ENCODE measurements at regions not wholly inside any gene's neighbourhood (a gene's known extent, or its start where the extent isn't known, plus 50 kb on each side); places are given as distances from the start of the nearest gene placed in this dataset.
"Not testable (repeated sequence)": the region's sequence is repeated elsewhere in the genome, so short reads cannot be mapped to it uniquely, and the experiment has no call there.

GRCh38 chr2:187900021-187900420, 345.8 kb upstream of the TFPI start:
- DNase-seq, result no peak

GRCh38 chr2:187906021-187906420, 351.8 kb upstream of the TFPI start:
- ATAC-seq (no peak), DNase-seq (no peak)
- no peaks in the 10 kb centered on the region for H3K36me3 ChIP-seq
- no peaks in the 10 kb centered on the region for H3K27me3 ChIP-seq (ENCODE audit: low read depth)
- no peak overlapping the region for H3K27ac ChIP-seq
- H3K4me3 ChIP-seq, result no peak overlapping the region
- no peaks in the 10 kb centered on the region for H3K4me1 ChIP-seq
- intact Hi-C loops (cut with DNase I), result no loop called here
- no peak for TF ChIP-seq CTCF (IDR thresholded peaks at IDR 0.05)
- no peaks in the 10 kb centered on the region for H3K9me3 ChIP-seq

More at GRCh38 chr2:187900021-187900420, 345.8 kb upstream of the TFPI start:
- intact Hi-C loops (cut with DNase I), result no loop called here
- Histone ChIP-seq H3K36me3 (no peaks in the 10 kb centered on the region), H3K4me3 (no peak overlapping the region), H3K9me3 (no peaks in the 10 kb centered on the region), H3K4me1 (no peaks in the 10 kb centered on the region), H3K27ac (no peak overlapping the region), H3K27me3 (ENCODE audit: low read depth) (no peaks in the 10 kb centered on the region)
- no peak for TF ChIP-seq CTCF (IDR thresholded peaks at IDR 0.05)
- ATAC-seq, result no peak

- H3K27ac ChIP-seq; H3K36me3 ChIP-seq; H3K4me1 ChIP-seq; intact Hi-C loops (cut with DNase I); H3K9me3 ChIP-seq; H3K4me3 ChIP-seq; H3K27me3 ChIP-seq (ENCODE audit: low read depth); ATAC-seq; DNase-seq: not testable (repeated sequence)
These were observed 356.7 kb upstream of the TFPI start for GRCh38 chr2:187910922-187911321.

GRCh38 chr2:187912950-187913349, 358.7 kb upstream of the TFPI start:
- Histone ChIP-seq H3K27ac (no peak overlapping the region), H3K9me3 (no peaks in the 10 kb centered on the region), H3K4me3 (no peak overlapping the region), H3K4me1 (no peaks in the 10 kb centered on the region), H3K27me3 (ENCODE audit: low read depth) (no peaks in the 10 kb centered on the region), H3K36me3 (no peaks in the 10 kb centered on the region)
- no peak for TF ChIP-seq CTCF (IDR thresholded peaks at IDR 0.05)
- DNase-seq (no peak), ATAC-seq (no peak)
- intact Hi-C loops (cut with DNase I), result no loop called here

GRCh38 chr2:187915810-187916209, 361.6 kb upstream of the TFPI start:
- no peak for TF ChIP-seq CTCF (IDR thresholded peaks at IDR 0.05)
- intact Hi-C loops (cut with DNase I), result no loop called here
- H3K4me1 ChIP-seq, result no peaks in the 10 kb centered on the region
- H3K27me3 ChIP-seq (ENCODE audit: low read depth), result no peaks in the 10 kb centered on the region
- DNase-seq, result no peak
- H3K9me3 ChIP-seq, result no peaks in the 10 kb centered on the region
- no peak for ATAC-seq
- H3K36me3 ChIP-seq, result no peaks in the 10 kb centered on the region
- H3K27ac ChIP-seq, result no peak overlapping the region
- H3K4me3 ChIP-seq, result no peak overlapping the region

- no peaks in the 10 kb centered on the region for H3K4me1 ChIP-seq
- ATAC-seq, result no peak
- DNase-seq, result no peak
- H3K27ac ChIP-seq, result no peak overlapping the region
- intact Hi-C loops (cut with DNase I), result no loop called here
- no peaks in the 10 kb centered on the region for H3K9me3 ChIP-seq
- H3K4me3 ChIP-seq, result no peak overlapping the region
- no peak for TF ChIP-seq CTCF (IDR thresholded peaks at IDR 0.05)
- H3K36me3 ChIP-seq, result no peaks in the 10 kb centered on the region
- H3K27me3 ChIP-seq (ENCODE audit: low read depth), result no peaks in the 10 kb centered on the region
These were observed 362.6 kb upstream of the TFPI start for GRCh38 chr2:187916799-187917198.
